HCT116 (cell line): ENCODE measurements at regions not wholly inside any gene's neighbourhood (a gene's known extent, or its start where the extent isn't known, plus 50 kb on each side); places are given as distances from the start of the nearest gene placed in this dataset.

Source experiments
- ATAC-seq: fragments of 200-7000 bp; cut with Tn5 transposase; 2 replicates; pipeline ENCODE4 v1.9.1; 2020; ENCODE audit warnings: mild to moderate bottlenecking, moderate library complexity
- BruUV-seq: library from RNA; stranded (reverse); fragments of 400-500 nt; replicated peaks from 2 replicates; lab custom pipeline; 2021; lab: Mats Ljungman, UMichigan
- CTCF ChIA-PET: fragments of 300-600 bp; sonication (Branson Sonifier 250); formaldehyde crosslinking; loops from one replicate; lab custom pipeline; 2021; ENCODE audit warnings: antibody characterized with exemption; lab: Charles Lee
- POLR2A ChIA-PET: fragments of 300-600, 350-600 bp; sonication (Branson Sonifier 250); formaldehyde crosslinking; loops from one replicate; lab custom pipeline; 2021; ENCODE audit warnings: antibody characterized with exemption; lab: Charles Lee
- RAD21 ChIA-PET, 2 experiments: fragments of 300-600 bp; sonication (Branson Sonifier 250); formaldehyde crosslinking; loops; one replicate each; lab custom pipeline; 2023; ENCODE audit warnings: low total read pairs in 2 of 2; ENCODE audit not compliant: uncharacterized antibody in 2 of 2, unreplicated experiment in 2 of 2, low non-redundant PET in 1 of 2; lab: Charles Lee
- DNase-seq: peaks from one replicate; pipeline ENCODE4 v3.0.0-alpha.2; 2010; ENCODE audit warnings: low read depth, low spot score
- H2AFZ ChIP-seq: fragments of 200-600 bp; shearing (Covaris generic), sonication (generic); 2 replicates; pipeline ENCODE4 v1.6.1; 2017; ENCODE audit warnings: low read depth, mixed run types, mixed read lengths, antibody characterized with exemption, low read length; ENCODE audit not compliant: poor library complexity, severe bottlenecking
- H3K27ac ChIP-seq: 2 replicates; pipeline ENCODE4 v1.5.1; 2012; ENCODE audit warnings: low read depth, low read length
- H3K27me3 ChIP-seq: fragments of 200-600 bp; sonication (generic); 2 replicates; pipeline ENCODE4 v1.6.1; 2016; ENCODE audit warnings: mixed run types, low read length, mixed read lengths; ENCODE audit not compliant: insufficient read depth
- H3K36me3 ChIP-seq, 2 experiments: fragments of 200-500 bp in 1 of 2; fragments of 200-600 bp in 1 of 2; sonication (Bioruptor generic) in 1 of 2; sonication (generic) in 1 of 2; 2 replicates each; pipeline versions ENCODE4 v1.5.1 to v1.6.1; 2014 to 2016; ENCODE audit warnings: low read length in 2 of 2, inconsistent platforms in 1 of 2, mixed read lengths in 1 of 2, mixed run types in 1 of 2; ENCODE audit not compliant: insufficient read depth in 2 of 2, control insufficient read depth in 1 of 2
- H3K4me1 ChIP-seq, 2 experiments: fragments of 200-600 bp in 1 of 2; sonication (generic) in 1 of 2; 2 replicates each; pipeline versions ENCODE4 v1.5.1 to v1.6.1; 2012 to 2017; ENCODE audit warnings: low read length in 2 of 2, inconsistent platforms in 1 of 2, mild to moderate bottlenecking in 1 of 2, mixed read lengths in 1 of 2, mixed run types in 1 of 2, moderate library complexity in 1 of 2; ENCODE audit not compliant: insufficient read depth in 2 of 2, control insufficient read depth in 1 of 2
- H3K4me2 ChIP-seq: fragments of 200-600 bp; sonication (generic); 2 replicates; pipeline ENCODE4 v1.6.1; 2017; ENCODE audit warnings: mixed run types, low read length, mixed read lengths
- H3K4me3 ChIP-seq, 2 experiments: fragments of 200-600 bp in 1 of 2; sonication (generic) in 1 of 2; replicated peaks in 1 of 2; 2 replicates each; pipeline ENCODE4 v1.5.1; 2011 to 2016; ENCODE audit warnings: low read length in 2 of 2, control low read depth in 1 of 2, low read depth in 1 of 2, mild to moderate bottlenecking in 1 of 2, mixed read lengths in 1 of 2, mixed run types in 1 of 2
- H3K79me2 ChIP-seq: fragments of 200-600 bp; sonication (generic); 2 replicates; pipeline ENCODE4 v1.6.1; 2017; ENCODE audit warnings: mild to moderate bottlenecking, mixed run types, low read length, moderate library complexity, mixed read lengths; ENCODE audit not compliant: insufficient read depth
- H3K9ac ChIP-seq: fragments of 200-600 bp; sonication (generic); 2 replicates; pipeline ENCODE4 v1.6.1; 2016; ENCODE audit warnings: low read length, mixed read lengths
- H3K9me2 ChIP-seq: fragments of 200-600 bp; sonication (generic), shearing (Covaris generic); 2 replicates; pipeline ENCODE4 v1.6.1; 2017; ENCODE audit warnings: mixed run types, mild to moderate bottlenecking, moderate library complexity; ENCODE audit not compliant: insufficient read depth
- H3K9me3 ChIP-seq, 2 experiments: fragments of 200-500 bp in 1 of 2; fragments of 200-600 bp in 1 of 2; sonication (Bioruptor generic) in 1 of 2; sonication (generic) in 1 of 2; 2 replicates each; pipeline ENCODE4 v1.6.1; 2014 to 2017; ENCODE audit warnings: low read length in 2 of 2, mixed read lengths in 2 of 2, inconsistent platforms in 1 of 2, low read depth in 1 of 2, mild to moderate bottlenecking in 1 of 2, mixed run types in 1 of 2, moderate library complexity in 1 of 2; ENCODE audit not compliant: control insufficient read depth in 1 of 2, insufficient read depth in 1 of 2
- H4K20me1 ChIP-seq: fragments of 200-600 bp; sonication (generic), shearing (Covaris generic); 2 replicates; pipeline ENCODE4 v1.6.1; 2017; ENCODE audit warnings: mixed run types, mild to moderate bottlenecking, moderate library complexity; ENCODE audit not compliant: insufficient read depth
- CBX3 ChIP-seq: IDR thresholded peaks from 2 replicates; pipeline ENCODE4 v1.6.1; 2012; ENCODE audit warnings: low read depth
- CEBPB ChIP-seq: IDR thresholded peaks from 2 replicates; pipeline ENCODE4 v1.6.1; 2012; ENCODE audit warnings: low read depth
- CTCF ChIP-seq, 3 experiments: fragments of 200-600 bp in 1 of 3; sonication (generic) in 1 of 3; IDR thresholded peaks in 2 of 3; conservative IDR thresholded peaks in 1 of 3; 2 replicates each; pipeline ENCODE4 v1.5.1; 2012 to 2017; ENCODE audit warnings: low read depth in 2 of 3, low read length in 2 of 3, antibody characterized with exemption in 1 of 3, borderline replicate concordance in 1 of 3, control low read depth in 1 of 3, mild to moderate bottlenecking in 1 of 3, mixed read lengths in 1 of 3, mixed run types in 1 of 3, moderate library complexity in 1 of 3; ENCODE audit not compliant: insufficient read depth in 1 of 3
- EGR1 ChIP-seq: IDR thresholded peaks from 2 replicates; pipeline ENCODE4 v1.6.1; 2012; ENCODE audit warnings: low read depth
- EZH2phosphoT487 ChIP-seq: fragments of 200-600 bp; IDR thresholded peaks from 2 replicates; pipeline ENCODE4 v1.6.1; 2018; ENCODE audit warnings: antibody characterized with exemption, borderline replicate concordance
- FOSL1 ChIP-seq: IDR thresholded peaks from 2 replicates; pipeline ENCODE4 v1.6.1; 2012; ENCODE audit warnings: low read depth
- MAX ChIP-seq: IDR thresholded peaks from 2 replicates; pipeline ENCODE4 v1.6.1; 2012
- RAD21 ChIP-seq: IDR thresholded peaks from 2 replicates; pipeline ENCODE4 v1.6.1; 2012; ENCODE audit warnings: low read depth, mild to moderate bottlenecking
- REST ChIP-seq: IDR thresholded peaks from 2 replicates; pipeline ENCODE4 v1.6.1; 2012; ENCODE audit warnings: low read depth
- SIN3A ChIP-seq: IDR thresholded peaks from 2 replicates; pipeline ENCODE4 v1.6.1; 2012; ENCODE audit warnings: low read depth
- SRF ChIP-seq: IDR thresholded peaks from 2 replicates; pipeline ENCODE4 v1.6.1; 2012; ENCODE audit warnings: low read depth
- TCF7L2 ChIP-seq: IDR thresholded peaks from 2 replicates; pipeline ENCODE4 v1.7.0; 2011; ENCODE audit warnings: borderline replicate concordance, inconsistent platforms; ENCODE audit not compliant: insufficient read depth, insufficient read length; ENCODE audit errors: extremely low read depth
- YY1 ChIP-seq: IDR thresholded peaks from 2 replicates; pipeline ENCODE4 v1.6.1; 2011; ENCODE audit warnings: low read length, low read depth, moderate library complexity, mild to moderate bottlenecking; ENCODE audit not compliant: insufficient replicate concordance; ENCODE audit errors: extremely low read depth
- ZFX ChIP-seq: fragments of 450-650 bp; IDR thresholded peaks from 2 replicates; pipeline ENCODE4 v1.6.1; 2017
- ZNF274 ChIP-seq: fragments of 200-500 bp; sonication (Bioruptor generic); IDR thresholded peaks from 2 replicates; pipeline ENCODE4 v1.6.1; 2014; ENCODE audit warnings: mild to moderate bottlenecking, low read depth, low read length, inconsistent platforms
- intact Hi-C: fragments of 100-400 bp; cut with micrococcal nuclease; formaldehyde crosslinking; loops from 2 replicates; pipeline ENCODE4 v1.10.0; 2022
- TF ChIP-seq, protein P1 (sequence below): IDR thresholded peaks from 2 replicates; pipeline ENCODE4 v1.6.1; 2012

DNA sequence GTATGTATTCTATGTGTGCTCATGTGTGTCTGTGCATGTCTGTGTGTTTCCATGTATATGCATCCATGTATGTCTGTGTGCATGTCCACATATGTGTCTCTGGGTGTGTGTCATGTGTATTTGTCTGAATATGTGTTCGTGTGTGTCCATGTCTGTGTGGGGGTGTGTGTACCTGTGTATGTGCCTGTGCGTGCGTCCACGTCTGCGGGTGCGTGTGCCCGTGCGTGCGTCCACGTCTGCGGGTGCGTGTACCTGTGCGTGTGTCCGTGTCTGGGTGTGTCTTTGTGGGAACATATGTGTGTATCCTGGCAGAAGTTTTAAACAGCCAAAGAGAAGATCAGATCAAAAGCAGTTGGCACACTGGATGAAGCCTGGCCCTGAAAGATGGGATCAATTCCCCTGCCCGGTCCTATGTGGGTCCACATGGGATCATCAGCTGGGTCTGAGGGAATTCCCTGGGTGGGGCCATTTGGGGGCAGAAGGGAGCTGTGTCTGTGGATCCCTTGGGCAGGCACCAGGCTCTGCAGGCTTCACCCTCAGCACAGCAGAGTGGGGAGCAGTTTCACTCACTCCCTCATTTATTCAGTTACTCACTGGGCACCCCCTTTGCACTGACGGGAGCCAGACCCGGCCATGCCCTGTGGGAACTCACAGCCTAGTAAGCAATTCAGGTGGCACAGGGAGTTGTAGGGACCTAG lies 167.4 kb downstream of the MN1 start:
- Histone ChIP-seq H3K27me3 (no peaks in the 10 kb centered on the region), H3K9me2 (no peaks in the 10 kb centered on the region), H3K9ac (no peak overlapping the region), H3K9me3 (no peaks in the 10 kb centered on the region), H3K4me3 (no peak overlapping the region), H3K27ac (no peak overlapping the region), H3K36me3 (no peaks in the 10 kb centered on the region), H3K4me1 (peaks cover 6 to 10% of the 10 kb centered on the region in 2 experiments), H3K79me2 (no peaks in the 10 kb centered on the region), H4K20me1 (no peaks in the 10 kb centered on the region), H3K4me2 (no peak overlapping the region), H2AFZ (no peak overlapping the region)
- ATAC-seq: no peak
- RAD21 ChIA-PET: no interaction called here
- intact Hi-C loops: no loop called here
- BruUV-seq: no TSS peak
- TF ChIP-seq MAX (no peak), SRF (no peak), CBX3 (no peak), ZFX (no peak), ZNF274 (no peak), SIN3A (no peak), CTCF (IDR thresholded peaks at IDR 0.05 in 2 of 3, conservative IDR thresholded peaks at IDR 0.05 in 1 of 3; ENCODE audit: borderline replicate concordance in 1 of 3, insufficient read depth in 1 of 3, low read depth in 2 of 3, low read length in 2 of 3) (no peak), REST (no peak), RAD21 (no peak), YY1 (no peak), EZH2phosphoT487 (no peak), CEBPB (no peak), FOSL1 (no peak), TCF7L2 (no peak), EGR1 (no peak)
- TF ChIP-seq, protein P1, sequence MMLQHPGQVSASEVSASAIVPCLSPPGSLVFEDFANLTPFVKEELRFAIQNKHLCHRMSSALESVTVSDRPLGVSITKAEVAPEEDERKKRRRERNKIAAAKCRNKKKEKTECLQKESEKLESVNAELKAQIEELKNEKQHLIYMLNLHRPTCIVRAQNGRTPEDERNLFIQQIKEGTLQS: no peak
- CTCF ChIA-PET: no interaction called here
- POLR2A ChIA-PET: no interaction called here
- DNase-seq: no peak
